ENCODE measurements at regions not wholly inside any gene's neighbourhood (a gene's known extent, or its start where the extent isn't known, plus 50 kb on each side); places are given as distances from the start of the nearest gene placed in this dataset.

- no peak for DNase-seq (ENCODE audit: low read depth in 3 of 3)
Measured at GRCh38 chr2:180739070-180739469, 241.3 kb upstream of the UBE2E3 start.

DNA sequence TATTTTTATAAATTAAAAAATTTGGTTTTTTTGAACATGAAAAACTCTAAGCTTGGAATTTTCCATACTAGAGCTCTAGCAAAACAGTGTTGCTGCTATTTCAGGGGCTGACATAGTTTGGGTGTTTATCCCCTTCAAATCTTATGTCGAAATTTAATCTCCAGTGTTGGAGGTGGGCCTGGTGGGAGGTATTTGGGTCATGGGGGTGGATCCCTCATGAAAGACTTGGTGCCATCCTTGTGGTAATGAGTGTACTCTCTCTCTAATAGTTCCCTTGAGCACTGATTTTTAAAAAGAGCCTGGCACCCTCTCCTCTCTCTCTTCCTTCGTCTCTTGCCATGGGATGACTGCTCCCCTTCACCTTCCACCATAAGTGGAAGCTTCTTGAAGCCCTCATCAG is 244.6 kb upstream of the UBE2E3 start:
- DNase-seq (ENCODE audit: low read depth in 3 of 3), result no peak

DNA sequence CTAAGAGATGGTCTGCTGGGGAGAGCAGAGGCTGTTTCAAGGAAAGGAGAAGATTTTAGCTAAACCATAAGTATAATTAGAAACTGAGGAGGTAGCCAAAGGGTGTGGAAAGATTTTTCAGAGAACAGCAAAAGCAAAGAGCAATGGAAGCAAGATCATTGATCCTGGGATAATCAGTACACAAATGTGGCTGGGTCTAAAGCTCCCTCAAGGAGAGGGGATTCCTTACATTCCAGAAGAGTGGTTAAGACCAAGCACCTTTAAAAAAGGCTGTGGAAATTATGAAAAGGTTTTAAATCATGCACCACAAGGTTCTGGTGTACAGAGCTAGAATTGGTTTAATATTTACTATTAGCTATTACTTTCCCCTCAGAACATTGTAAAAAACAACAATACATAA is 246.0 kb upstream of the UBE2E3 start:
- no peak for DNase-seq (ENCODE audit: low read depth in 3 of 3)

- DNase-seq (ENCODE audit: low read depth in 3 of 3), result no peak
Measured at GRCh38 chr2:180733330-180733729, 247.1 kb upstream of the UBE2E3 start.

DNA sequence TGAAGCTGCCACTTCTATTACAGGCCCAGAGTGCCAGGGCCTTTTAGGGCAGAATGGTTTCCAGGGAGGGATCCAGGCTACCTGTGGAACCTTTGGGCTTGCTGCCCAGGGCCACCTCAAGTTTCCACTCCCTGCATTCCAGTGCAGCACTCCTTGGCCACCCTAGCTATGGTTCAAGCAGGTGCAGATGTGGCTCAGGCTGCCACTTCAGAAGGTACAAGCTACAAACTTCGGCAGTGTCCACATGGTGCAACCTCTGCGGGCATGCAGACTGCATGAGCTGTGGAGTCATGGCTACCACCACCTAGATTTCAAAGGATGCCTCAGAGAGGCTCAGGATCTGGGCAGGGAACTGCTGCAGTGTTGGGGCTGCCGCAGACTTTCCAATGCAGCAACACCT is 248.1 kb upstream of the UBE2E3 start:
- no peak for DNase-seq (ENCODE audit: low read depth in 3 of 3)

- no peak for DNase-seq (ENCODE audit: low read depth in 3 of 3)
Measured at GRCh38 chr2:180730976-180731375, 249.4 kb upstream of the UBE2E3 start.

DNA sequence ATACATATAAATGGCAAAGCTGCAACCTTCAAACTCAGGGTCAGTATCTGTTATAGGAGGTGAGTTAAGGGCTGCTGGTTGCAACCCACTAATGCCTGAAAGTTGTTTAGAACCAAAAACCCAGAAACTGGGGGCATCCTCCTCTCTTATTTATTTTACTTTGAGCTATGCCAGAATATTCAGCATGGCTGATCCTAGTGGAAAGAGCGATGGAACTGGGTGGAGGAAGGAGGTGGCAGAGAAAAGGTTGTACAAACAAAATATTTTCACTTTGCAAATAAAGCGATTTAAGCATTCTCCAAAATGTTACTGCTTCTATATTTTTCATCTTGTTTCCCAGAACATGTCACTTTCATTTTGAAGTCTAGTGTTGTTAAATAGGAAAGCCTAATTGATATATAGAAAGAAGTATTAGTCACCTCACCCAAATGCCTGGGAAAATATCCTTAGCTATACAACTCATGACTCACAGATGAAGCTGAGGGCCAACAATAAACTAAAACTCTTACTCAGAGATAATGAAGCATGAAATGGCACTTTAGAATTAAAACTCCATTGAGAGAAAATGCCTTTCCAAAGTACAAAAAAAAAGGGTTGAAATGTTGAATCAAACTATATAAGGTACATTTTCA is 251.4 kb upstream of the UBE2E3 start:
- no peak for DNase-seq (ENCODE audit: low read depth in 3 of 3)

GRCh38 chr2:180723712-180724111 is 256.7 kb upstream of the UBE2E3 start:
- no peak for DNase-seq (ENCODE audit: low read depth in 3 of 3)

DNA sequence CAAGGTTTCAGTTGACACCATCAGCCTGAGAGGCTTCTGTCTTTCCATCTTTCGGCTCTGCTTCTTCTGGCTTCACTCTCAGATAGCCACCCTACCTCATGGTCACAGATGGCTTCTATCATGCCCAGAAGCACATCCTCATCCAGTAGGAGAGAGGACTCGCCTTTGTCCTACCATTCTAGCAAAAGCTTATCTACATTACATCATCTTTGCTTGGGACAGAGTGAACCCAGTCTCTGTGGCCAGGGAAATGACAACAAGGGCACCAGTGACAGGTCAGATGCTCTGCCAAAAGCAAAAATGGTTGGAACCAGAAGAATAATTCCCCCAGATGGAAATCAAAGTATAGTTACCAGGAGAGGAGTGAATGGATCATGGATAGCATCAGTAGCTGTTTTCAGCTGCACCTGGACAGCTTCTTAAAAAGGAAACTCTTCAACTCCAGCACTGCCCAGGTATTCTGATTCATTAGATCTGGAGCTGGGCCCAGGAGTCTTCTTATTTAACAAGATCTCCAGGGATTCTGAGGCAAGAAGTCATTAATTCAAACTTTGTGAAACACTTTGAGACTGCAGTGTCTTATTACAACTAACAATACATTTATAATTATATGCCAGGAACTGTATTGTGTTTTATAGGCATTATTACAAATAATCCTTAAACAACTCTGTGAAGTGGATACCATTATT is 257.7 kb upstream of the UBE2E3 start:
- DNase-seq (ENCODE audit: low read depth in 3 of 3), result no peak

GRCh38 chr2:180720829-180721228 is 259.6 kb upstream of the UBE2E3 start:
- no peak for DNase-seq (ENCODE audit: low read depth in 3 of 3)

- no peak for DNase-seq (ENCODE audit: low read depth in 3 of 3)
Measured at GRCh38 chr2:180717588-180717987, 262.8 kb upstream of the UBE2E3 start.

DNA sequence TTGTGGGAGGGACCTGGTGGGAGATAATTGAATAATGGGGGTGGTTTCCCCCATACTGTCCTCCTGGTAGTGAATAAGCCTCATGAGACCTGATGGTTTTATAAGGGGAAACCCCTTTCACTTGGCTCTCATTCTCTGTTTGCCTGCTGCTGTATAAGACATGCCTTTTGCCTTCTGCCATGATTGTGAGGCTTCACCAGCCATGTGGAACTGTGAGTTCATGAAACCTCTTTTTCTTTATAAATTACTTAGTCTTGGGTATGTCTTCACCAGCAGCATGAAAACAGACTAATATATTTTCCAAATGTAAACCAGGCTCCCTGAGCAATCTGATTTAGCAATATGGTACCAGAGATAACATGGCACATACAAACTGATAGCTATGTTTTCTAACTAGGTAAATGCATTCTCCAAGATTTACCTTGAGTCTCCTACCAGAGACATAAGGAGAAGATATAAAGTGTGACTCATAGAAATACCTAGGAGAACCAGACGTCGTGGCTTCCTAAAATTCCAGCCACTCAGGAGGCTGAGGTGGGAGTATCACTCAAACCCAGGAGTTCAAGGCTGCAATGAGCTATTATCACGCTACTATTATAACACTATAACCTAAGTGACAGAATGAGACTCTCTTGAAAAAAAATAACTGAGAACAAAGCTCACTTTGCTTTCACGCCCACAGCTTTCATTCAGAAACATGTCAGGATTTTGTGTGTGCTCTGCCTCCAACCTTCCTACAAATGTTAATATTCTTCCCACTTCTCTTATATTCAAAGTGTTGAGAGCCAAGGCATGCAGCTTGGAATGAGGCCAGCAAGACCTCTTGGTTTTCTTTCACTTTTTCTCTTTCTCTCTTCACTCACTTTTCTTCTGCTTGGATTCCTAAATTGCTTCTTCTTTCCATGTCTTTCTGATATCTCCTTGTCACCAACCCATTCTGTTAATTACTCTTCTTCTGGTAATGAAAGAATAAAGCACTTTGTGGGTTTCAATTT is 263.9 kb upstream of the UBE2E3 start:
- DNase-seq (ENCODE audit: low read depth in 3 of 3), result no peak

GRCh38 chr2:180715044-180715443 is 265.4 kb upstream of the UBE2E3 start:
- no peak for DNase-seq (ENCODE audit: low read depth in 3 of 3)

DNA sequence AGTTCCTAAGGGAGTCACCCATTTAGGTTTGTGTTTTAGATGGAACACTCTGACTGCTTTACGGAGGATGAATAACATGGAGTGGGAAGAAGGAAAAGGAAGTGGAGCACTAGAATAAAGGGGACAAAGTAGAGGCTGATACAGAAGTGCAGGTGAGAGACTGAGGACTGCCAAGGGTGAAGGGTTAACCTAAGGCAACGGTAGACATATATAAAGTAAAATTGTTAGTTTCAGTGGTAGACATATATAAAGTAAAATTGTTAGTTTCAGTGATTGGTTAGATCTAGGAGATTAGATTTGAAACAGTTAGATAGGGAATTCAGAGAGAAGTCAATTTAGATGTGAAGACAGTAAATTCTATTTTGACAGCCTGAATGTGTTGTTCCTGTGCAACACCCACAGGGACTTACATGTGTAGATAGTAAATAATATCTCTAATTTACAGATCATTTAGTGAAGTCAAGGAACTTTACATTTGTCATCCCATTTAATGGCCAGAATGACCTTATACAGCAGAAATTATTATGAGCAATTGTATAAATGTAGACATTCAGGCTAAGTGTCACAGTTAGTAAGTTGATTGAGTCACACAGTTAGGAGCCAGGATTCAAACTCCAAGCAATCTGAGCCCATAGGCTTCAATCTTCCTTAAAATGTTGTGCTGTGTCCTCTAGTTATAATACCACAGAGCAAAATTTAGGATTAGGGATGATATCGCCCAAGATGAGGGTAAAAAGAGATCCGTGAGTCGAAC is 270.8 kb upstream of the UBE2E3 start:
- no peak for DNase-seq (ENCODE audit: low read depth in 3 of 3)

GRCh38 chr2:180707884-180708205 is 272.6 kb upstream of the UBE2E3 start:
- no peak for DNase-seq (ENCODE audit: low read depth in 3 of 3)

DNA sequence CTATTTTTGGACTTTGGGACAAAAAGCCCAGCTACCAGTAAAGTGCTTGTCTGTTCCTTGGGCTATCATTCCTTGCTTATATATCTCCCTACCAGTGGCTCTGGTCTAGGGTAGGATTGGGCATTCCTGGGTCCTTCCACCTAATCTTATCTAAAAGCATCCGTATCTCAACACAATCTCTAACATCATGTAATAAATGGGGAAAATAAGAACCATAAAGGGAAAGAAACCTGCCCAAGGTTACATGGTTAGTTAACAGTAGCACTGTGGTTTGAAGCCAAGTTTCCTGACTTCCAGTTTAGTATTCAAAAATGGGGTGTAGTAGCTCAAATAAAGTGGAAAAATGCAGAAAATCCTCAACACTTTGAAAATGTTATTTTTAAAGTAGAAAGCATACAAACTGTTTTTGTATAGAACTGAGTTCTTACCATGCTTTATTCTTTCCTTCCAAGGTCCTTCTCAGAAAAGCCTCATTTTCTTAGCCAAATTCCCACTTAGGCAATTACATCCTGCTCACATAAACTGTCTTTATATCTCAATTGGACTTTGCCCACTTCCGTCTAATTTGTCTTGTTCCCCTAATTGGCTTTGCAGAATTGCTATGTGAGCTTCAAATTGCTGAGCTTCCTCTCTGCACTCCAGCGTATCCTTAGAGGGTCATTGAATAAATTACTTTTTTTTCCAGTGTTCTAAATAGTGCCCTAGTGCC is 273.1 kb upstream of the UBE2E3 start:
- DNase-seq (ENCODE audit: low read depth in 3 of 3), result no peak

DNA sequence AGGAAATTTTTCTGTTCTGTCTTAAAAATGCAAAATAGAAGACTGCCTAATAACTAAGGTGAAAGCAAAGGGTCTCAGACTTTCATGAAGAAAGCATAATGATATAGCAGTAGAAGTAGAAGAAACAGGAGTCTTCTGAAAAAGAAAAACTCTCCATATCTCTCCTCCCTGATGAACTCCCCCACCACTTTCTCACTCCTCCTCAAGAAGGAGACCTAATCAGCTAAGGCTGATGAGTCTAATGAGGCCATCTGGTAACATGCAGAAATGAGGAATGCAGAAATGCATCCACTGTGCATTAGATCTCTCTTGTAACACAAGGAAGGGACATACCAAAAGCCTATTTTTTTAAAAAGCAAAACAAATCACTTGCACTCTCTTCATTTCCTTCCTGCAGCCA is 273.7 kb upstream of the UBE2E3 start:
- no peak for DNase-seq (ENCODE audit: low read depth in 3 of 3)

GRCh38 chr2:180705551-180705950 is 274.9 kb upstream of the UBE2E3 start:
- DNase-seq (ENCODE audit: low read depth in 3 of 3), result no peak

GRCh38 chr2:180705122-180705521 is 275.3 kb upstream of the UBE2E3 start:
- no peak for DNase-seq (ENCODE audit: low read depth in 3 of 3)

- no peak for DNase-seq (ENCODE audit: low read depth in 3 of 3)
Measured at GRCh38 chr2:180699657-180700361, 280.6 kb upstream of the UBE2E3 start.

GRCh38 chr2:180698668-180699067 is 281.7 kb upstream of the UBE2E3 start:
- no peak for DNase-seq (ENCODE audit: low read depth in 3 of 3)

Data from stimulated activated CD4-positive, alpha-beta T cell treated with anti-CD3 and anti-CD28 coated beads, TNF-alpha, amount 100 ng/mL, for 24 hours (primary cell).